Glomerular visceral epithelial cell (primary cell): ENCODE measurements at regions not wholly inside any gene's neighbourhood (a gene's known extent, or its start where the extent isn't known, plus 50 kb on each side); places are given as distances from the start of the nearest gene placed in this dataset.
"Not testable (repeated sequence)": the region's sequence is repeated elsewhere in the genome, so short reads cannot be mapped to it uniquely, and the experiment has no call there.

Experiments
- DNase-seq: peaks from one replicate; pipeline ENCODE4 v3.0.0-alpha.2; 2016; ENCODE audit errors: extremely low spot score

GRCh38 chr6:87766211-87766610 lies 64.2 kb upstream of the AKIRIN2 start:
- no peak for DNase-seq

GRCh38 chr6:87763901-87764300 lies 61.9 kb upstream of the AKIRIN2 start:
- no peak for DNase-seq

GRCh38 chr6:87763276-87763675 lies 61.2 kb upstream of the AKIRIN2 start:
- no peak for DNase-seq

- DNase-seq: no peak
Observed at GRCh38 chr6:87762116-87762515, 60.1 kb upstream of the AKIRIN2 start.

GRCh38 chr6:87757792-87758191 lies 55.8 kb upstream of the AKIRIN2 start:
- no peak for DNase-seq

- DNase-seq: peak; percentile 43
Observed at GRCh38 chr6:87756858-87757257, 54.8 kb upstream of the AKIRIN2 start.

- no peak for DNase-seq
Observed at GRCh38 chr6:87755708-87756671, 54.0 kb upstream of the AKIRIN2 start.

- no peak for DNase-seq
Observed at GRCh38 chr6:87754828-87755227, 52.8 kb upstream of the AKIRIN2 start.

GRCh38 chr6:87753131-87753685 lies 51.2 kb upstream of the AKIRIN2 start:
- no peak for DNase-seq

GRCh38 chr6:87752503-87752902 lies 50.5 kb upstream of the AKIRIN2 start:
- not testable (repeated sequence) for DNase-seq
